Cerebellar cortex (tissue), 1 donor: ENCODE measurements at regions not wholly inside any gene's neighbourhood (a gene's known extent, or its start where the extent isn't known, plus 50 kb on each side); places are given as distances from the start of the nearest gene placed in this dataset.

Experiments used
- DNase-seq: peaks from one replicate; pipeline ENCODE4 v3.0.0-alpha.2; 2015; ENCODE audit warnings: low spot score

GRCh38 chr4:19722404-19722803 lies 529.3 kb upstream of the SLIT2 start:
- DNase-seq: no peak

DNA sequence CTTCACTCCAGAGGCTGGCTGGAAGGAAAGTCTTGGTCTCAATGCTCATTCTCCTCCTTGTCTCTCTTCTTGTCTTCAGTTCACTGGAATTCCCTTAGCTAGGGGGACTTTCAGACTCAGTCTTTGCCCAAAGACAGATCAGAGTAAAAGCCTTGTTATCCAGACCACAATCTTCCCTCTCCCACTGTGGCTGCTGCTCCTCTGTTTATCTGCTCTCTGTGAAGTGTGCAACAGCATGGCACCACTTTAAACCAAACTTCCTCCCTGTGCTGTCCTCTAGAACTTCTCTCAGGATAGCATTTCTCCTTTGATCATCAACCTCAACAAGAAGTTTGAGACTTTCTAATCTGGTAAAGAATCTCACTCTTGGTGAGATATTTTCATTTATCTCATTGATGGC lies 530.1 kb upstream of the SLIT2 start:
- no peak for DNase-seq

DNA sequence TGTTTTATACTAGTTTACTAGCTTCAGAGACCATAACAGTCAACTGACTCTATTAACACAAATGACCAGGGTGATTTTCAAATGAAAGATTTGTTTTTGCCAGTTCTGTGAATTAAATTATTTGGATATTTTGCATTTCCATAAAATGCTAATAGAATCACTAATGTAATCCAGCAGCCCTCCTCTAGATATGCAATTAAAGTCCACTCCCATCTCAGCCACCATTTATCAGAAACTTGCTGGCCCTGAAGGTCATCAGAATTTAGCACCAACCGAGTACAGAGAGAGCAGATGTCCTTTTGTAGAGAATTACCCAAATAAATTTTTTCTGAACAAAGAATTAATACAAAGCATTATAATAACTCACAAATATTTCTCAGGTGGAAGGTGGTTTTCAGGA lies 531.1 kb upstream of the SLIT2 start:
- DNase-seq: no peak

DNA sequence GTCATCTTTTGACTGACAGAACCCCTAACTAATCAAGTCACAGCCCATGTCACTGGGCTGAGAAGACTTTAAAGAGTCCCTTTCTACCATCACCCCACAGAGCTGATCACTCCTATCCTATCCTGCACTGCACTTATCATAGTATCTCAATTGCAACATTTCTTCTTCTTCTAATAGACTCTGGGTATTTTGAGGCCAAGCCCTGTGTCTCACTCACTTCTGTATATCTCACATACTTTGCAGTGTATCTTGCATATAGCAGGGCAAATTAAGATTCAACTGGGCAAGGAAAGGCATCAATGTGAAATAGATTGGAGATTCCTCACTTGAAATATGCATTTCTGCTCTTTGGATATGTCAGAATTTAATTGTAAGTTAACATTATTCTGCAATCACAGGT lies 531.5 kb upstream of the SLIT2 start:
- DNase-seq: no peak

- DNase-seq: no peak
Observed at GRCh38 chr4:19711871-19712270, 539.8 kb upstream of the SLIT2 start.

DNA sequence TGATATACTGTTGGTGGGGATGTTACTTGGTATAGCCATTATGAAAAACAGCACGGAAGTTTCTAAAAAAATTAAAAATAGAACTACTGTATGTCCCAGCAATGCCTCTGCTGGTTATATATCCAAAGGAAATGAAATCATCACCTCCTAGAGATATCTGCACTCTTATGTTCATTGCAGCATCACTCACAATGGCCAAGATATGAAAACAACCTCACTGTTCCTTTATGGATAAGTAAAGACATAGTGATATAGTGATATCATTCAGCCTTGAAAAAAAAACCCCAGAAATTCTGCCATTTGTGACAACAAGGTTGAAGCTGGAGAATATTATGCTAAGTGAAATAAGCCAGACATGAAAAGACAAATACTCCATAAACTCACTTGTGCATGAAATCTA lies 543.8 kb upstream of the SLIT2 start:
- no peak for DNase-seq

- DNase-seq: no peak
Observed at GRCh38 chr4:19703391-19703790, 548.3 kb upstream of the SLIT2 start.

GRCh38 chr4:19700992-19701391 lies 550.7 kb upstream of the SLIT2 start:
- no peak for DNase-seq

DNA sequence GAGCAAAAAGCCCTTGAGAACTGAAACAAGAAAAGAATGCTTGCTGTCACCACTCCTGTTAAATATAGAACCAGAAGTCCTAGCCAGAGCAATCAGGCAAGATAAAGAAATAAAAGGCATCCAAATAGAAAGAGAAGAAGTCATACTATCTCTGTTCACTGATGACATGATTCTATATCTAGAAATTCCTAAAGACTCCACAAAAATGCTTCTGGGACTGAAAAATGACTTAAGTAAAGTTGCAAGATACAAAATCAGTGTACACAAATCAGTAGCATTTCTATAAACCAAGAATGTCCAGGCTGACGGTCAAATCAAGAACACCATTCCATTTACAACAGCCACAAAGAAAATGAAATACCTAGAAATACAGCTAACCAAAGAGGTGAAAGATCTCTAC lies 552.7 kb upstream of the SLIT2 start:
- no peak for DNase-seq

DNA sequence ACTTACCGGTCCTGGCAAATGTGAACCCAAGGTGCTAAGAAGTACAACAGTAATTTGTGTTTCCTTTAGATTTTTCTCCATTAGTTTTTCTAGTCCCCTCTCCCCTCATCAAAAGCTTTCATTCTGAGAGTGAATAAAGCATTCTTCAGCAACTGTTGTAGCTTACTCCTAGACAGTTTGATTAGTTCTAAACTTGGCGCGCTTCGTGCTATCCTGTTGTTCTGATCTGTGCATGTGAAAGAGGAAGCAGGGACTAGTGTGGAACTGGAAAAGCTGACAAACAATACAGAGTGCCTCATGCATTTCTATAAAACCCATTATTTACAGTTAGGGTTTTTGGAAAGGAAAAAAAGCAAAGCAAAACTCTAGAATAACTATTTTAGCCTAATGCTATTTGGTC lies 556.9 kb upstream of the SLIT2 start:
- DNase-seq: no peak

GRCh38 chr4:19693936-19694570 lies 557.7 kb upstream of the SLIT2 start:
- DNase-seq: no peak

DNA sequence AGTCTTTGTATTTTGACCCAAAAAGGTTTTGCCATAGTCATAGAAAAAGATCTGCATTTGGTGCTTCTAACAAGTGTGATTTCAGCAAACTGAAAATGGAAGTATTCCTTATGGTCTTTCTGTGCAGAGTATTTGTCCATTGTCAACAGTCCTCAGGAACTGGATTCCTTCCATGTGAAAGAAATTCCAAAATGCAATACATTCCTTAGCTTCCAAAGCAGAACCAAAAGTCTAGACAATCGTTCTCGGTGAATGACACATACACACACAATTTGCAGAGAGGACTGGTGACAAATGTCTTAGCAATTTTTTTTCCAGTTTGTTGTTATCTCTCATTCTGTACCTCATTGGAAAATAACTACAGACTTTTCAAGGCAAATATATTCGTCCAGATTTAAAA lies 562.2 kb upstream of the SLIT2 start:
- no peak for DNase-seq

DNA sequence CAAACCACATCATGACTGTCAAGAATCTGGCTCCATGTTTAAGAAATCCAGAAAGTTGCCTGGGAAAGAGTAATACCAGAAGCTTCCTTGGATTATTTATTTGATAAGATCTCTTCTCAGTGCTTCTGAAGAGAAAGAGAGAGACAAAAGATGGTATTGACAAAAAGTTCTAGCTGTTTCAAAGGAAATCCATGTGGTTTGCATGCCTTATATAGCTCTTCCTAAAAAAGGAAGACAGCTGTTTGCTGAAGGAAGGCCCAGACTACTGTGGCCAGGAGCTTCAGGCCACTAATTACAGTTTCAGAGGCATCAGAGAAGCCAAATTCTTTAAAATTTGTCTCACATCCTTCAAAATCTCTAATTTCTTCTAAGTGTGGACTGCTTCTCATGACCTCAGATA lies 565.2 kb upstream of the SLIT2 start:
- DNase-seq: no peak

GRCh38 chr4:19684084-19684483 lies 567.6 kb upstream of the SLIT2 start:
- DNase-seq: no peak

- no peak for DNase-seq
Observed at GRCh38 chr4:19683426-19683825, 568.3 kb upstream of the SLIT2 start.

DNA sequence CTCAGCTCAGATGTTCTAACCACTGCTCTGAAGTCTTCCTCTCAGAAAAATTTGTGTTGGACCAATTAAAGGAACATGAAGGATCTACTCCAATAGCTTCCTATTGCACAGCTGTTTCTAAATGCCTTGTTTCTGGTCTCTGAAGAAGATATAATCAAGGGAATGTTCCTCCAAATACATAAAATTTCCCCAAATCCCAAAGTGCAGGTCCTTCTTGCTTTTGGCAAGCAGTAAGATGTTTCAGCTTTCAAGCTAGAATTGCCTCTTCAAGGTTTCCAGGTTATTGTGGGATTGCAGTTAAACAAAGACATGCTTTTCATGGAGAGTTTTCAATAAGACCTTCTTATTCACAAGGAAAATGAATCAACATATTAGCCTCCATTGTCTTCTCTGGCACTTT lies 574.5 kb upstream of the SLIT2 start:
- no peak for DNase-seq

GRCh38 chr4:19675172-19675811 lies 576.4 kb upstream of the SLIT2 start:
- no peak for DNase-seq

DNA sequence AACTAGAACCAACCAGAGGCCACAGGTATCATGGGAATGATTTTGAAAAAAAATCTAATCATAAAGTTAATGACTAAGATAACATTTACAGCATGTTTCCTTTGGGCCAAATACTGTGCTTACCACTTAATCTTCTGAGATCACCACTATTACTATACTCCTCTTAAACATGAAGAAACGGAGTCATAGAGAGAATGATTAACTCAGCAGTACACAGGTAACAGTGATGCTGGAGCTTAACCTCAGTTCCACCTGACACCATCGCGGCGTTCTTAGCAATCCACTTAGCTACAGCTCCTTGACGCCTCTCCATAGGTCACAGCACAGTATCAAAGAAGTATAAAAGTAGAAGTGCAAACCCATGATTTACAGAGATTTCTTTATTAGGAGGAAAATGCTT lies 592.6 kb upstream of the SLIT2 start:
- DNase-seq: no peak

- DNase-seq: no peak
Observed at GRCh38 chr4:19657856-19658255, 593.8 kb upstream of the SLIT2 start.

- DNase-seq: no peak
Observed at GRCh38 chr4:19655666-19656065, 596.0 kb upstream of the SLIT2 start.

DNA sequence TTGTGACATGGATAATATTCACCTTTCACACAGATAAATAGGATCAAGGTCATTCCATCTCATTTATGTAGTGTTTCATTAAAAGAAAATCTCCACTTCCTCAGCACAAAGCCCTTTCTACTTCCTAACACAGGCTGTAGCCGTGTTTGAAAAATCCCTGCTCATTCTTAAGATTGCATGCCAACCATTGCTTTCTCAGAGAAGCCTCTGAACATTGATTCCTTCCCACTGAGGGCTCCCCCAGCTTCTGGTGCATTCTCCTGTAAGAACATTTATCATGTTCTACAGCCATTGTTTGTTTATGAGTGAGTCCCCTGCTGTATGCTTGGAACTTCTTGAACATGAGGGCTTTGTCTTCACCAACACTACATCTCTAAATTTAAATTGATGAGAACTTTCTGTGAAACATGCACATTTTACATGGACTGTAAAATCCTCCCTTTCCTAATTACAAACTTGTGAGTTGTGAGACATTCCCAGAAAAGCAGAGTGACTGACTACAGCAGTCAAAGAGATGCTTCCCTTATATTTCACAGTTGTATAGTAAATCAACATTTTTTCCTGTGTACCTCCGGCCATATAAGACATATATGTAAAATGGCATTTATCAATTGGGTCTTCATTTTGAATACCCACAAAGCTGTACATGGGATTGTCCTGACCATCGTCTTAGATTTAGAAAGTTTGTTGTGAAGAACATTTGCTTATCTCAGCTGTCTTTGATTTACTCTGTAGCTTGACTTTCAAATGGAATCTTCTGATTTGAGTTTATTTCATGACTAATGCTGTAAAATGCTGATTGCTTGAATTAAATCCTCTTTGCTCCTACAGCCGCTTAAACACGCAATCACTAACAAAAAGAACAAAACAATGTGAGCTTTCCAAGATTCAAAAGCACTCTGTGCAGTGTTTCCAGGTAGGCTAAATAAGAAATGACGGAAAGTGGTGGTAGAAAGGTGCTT lies 600.5 kb upstream of the SLIT2 start:
- no peak for DNase-seq

DNA sequence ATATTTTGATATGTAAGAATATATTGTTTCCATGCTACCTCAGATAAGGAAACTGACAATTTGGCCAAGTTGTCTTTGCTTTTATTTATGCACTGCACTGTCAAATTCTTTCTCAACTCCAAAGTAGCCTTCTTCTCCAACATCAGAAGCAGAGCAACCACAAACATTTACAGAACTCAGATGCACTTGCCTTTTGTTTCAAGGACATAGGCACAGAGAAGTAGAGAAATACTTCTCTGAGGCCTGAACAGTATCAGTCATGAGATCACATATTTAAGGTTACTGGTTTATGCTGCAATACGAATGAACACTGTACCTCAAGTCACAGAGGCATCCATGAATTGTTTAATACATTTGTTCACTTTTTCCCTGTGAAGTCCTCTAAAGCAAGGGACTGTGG lies 606.1 kb upstream of the SLIT2 start:
- no peak for DNase-seq

DNA sequence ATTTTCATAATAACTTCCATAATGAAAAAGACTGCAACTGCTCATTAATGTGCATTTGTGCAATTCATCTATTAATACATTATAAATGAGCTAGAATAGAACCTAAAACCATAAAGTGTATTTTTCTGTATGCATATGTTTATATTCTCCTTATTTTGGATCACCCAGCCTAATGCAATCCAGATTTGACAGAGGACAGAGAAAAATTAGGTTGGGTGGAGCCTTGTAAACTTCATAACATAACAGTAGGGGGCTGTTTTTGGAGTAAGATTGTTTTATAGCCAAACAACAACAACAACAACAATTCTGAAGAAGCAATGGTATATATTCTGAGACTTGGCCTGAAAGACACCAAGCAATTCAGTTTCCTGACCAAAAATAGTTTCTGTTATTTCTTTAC lies 615.3 kb upstream of the SLIT2 start:
- no peak for DNase-seq
